Esophagus muscularis mucosa (tissue), 4 donors: ENCODE measurements at regions not wholly inside any gene's neighbourhood (a gene's known extent, or its start where the extent isn't known, plus 50 kb on each side); places are given as distances from the start of the nearest gene placed in this dataset.
A peak's percentile ranks its signal among the peaks of the same experiment; 100 is the strongest.
"Not testable (repeated sequence)": the region's sequence is repeated elsewhere in the genome, so short reads cannot be mapped to it uniquely, and the experiment has no call there.

Source experiments
- DNase-seq: peaks from one replicate; pipeline ENCODE4 v3.0.0-alpha.2; 2017; ENCODE audit errors: extremely low spot score
- H3K27ac ChIP-seq, 4 donors: fragments of 200-600 bp; sonication (generic); replicated peaks in 1 of 4; 1 replicate in 3 of 4; 2 replicates in 1 of 4; pipeline ENCODE4 v1.5.1; 2016 to 2019; ENCODE audit warnings: mild to moderate bottlenecking in 1 of 4
- H3K27me3 ChIP-seq, 4 donors: fragments of 200-600 bp; sonication (generic); one replicate each; pipeline versions ENCODE4 v1.5.1 to v1.6.0; 2016 to 2019
- H3K36me3 ChIP-seq, 4 donors: fragments of 200-600 bp; sonication (generic); one replicate each; pipeline ENCODE4 v1.5.1; 2016 to 2019
- H3K4me1 ChIP-seq, 4 donors: fragments of 200-600 bp; sonication (generic); one replicate each; pipeline ENCODE4 v1.5.1; 2016 to 2019
- H3K4me3 ChIP-seq, 4 donors: fragments of 200-600 bp; sonication (generic); 1 replicate in 2 of 4; 2 replicates in 2 of 4; pipeline ENCODE4 v1.5.1; 2016 to 2019; ENCODE audit warnings: mild to moderate bottlenecking in 4 of 4, moderate library complexity in 1 of 4
- H3K9me3 ChIP-seq, 4 donors: fragments of 200-600 bp; sonication (generic); 1 replicate in 3 of 4; 2 replicates in 1 of 4; pipeline ENCODE4 v1.5.1; 2016 to 2019
- CTCF ChIP-seq, 3 experiments: fragments of 200-600 bp in 2 of 3; fragments of 450-650 bp in 1 of 3; sonication (generic) in 2 of 3; IDR thresholded peaks; one replicate each; pipeline ENCODE4 v1.5.1; 2017 to 2019; ENCODE audit warnings: antibody characterized with exemption in 3 of 3, mild to moderate bottlenecking in 2 of 3, moderate library complexity in 1 of 3
- EP300 ChIP-seq: sonication (generic); formaldehyde crosslinking; IDR thresholded peaks from one replicate; pipeline ENCODE4 v1.6.1; 2017; ENCODE audit warnings: antibody characterized with exemption
- POLR2A ChIP-seq: fragments of 450-650 bp; IDR thresholded peaks from one replicate; pipeline ENCODE4 v1.6.1; 2017; ENCODE audit warnings: antibody characterized with exemption, moderate library complexity, mild to moderate bottlenecking, low read depth
- POLR2AphosphoS5 ChIP-seq, 2 donors: sonication (generic); formaldehyde crosslinking; IDR thresholded peaks; one replicate each; pipeline ENCODE4 v1.6.1; 2017; ENCODE audit warnings: antibody characterized with exemption in 2 of 2
- WGBS: methylation state at CpG from one replicate; pipeline ENCODE4 v1.1.5; 2018; 5-methylcytosine and 5-hydroxymethylcytosine counted together
- intact Hi-C: fragments of 100-400 bp; cut with DNase I; formaldehyde crosslinking; loops from one replicate; pipeline ENCODE4 v1.15.1; 2023

GRCh38 chr12:131399000-131399399, 311.9 kb upstream of the SFSWAP start:
- intact Hi-C loops = no loop called here
- H3K27me3 ChIP-seq = no peaks in the 10 kb centered on the region
- TF ChIP-seq POLR2AphosphoS5 (IDR thresholded peaks at IDR 0.05) (no peak), POLR2A (no peak), CTCF (IDR thresholded peaks at IDR 0.05) (no peak), EP300 (no peak)
- no peak overlapping the region for H3K4me3 ChIP-seq
- no peaks in the 10 kb centered on the region for H3K36me3 ChIP-seq
- peaks cover 0 to 9% (median 4%) of the 10 kb centered on the region in 4 donors for H3K9me3 ChIP-seq
- DNase-seq = no peak
- H3K4me1 ChIP-seq = peaks cover 0 to 14% (median 13%) of the 10 kb centered on the region in 4 donors
- H3K27ac ChIP-seq = no peak overlapping the region

- H3K27me3 ChIP-seq, H3K4me3 ChIP-seq, H3K27ac ChIP-seq, H3K36me3 ChIP-seq, DNase-seq, intact Hi-C loops, H3K9me3 ChIP-seq: not testable (repeated sequence)
- WGBS = no CpG with 5 or more reads among the region's 4 CpGs
- peaks cover 0 to 14% (median 13%) of the 10 kb centered on the region in 4 donors for H3K4me1 ChIP-seq
Observed at GRCh38 chr12:131400668-131401294, 310.1 kb upstream of the SFSWAP start.

GRCh38 chr12:131401907-131402633, 308.8 kb upstream of the SFSWAP start:
- Histone ChIP-seq H3K4me1 (peaks cover 0 to 14% (median 13%) of the 10 kb centered on the region in 4 donors), H3K27ac (peak overlapping the region in 2 of 4 donors; percentile 22 to 66)
- DNase-seq, H3K9me3 ChIP-seq, H3K4me3 ChIP-seq, H3K36me3 ChIP-seq, intact Hi-C loops, H3K27me3 ChIP-seq: not testable (repeated sequence)
- TF ChIP-seq POLR2AphosphoS5 (IDR thresholded peaks at IDR 0.05) = peak in 1 of 2 donors; percentile 67
- 44% methylated on average over 13 of the region's 13 CpGs for WGBS

GRCh38 chr12:131402781-131403396, 308.0 kb upstream of the SFSWAP start:
- DNase-seq = no peak
- Histone ChIP-seq H3K4me1 (peaks cover 0 to 14% (median 13%) of the 10 kb centered on the region in 4 donors), H3K4me3 (no peak overlapping the region), H3K27ac (peak overlapping the region in 2 of 4 donors; percentile 22 to 66), H3K36me3 (no peaks in the 10 kb centered on the region), H3K9me3 (peaks cover 0 to under 1% (median under 1%) of the 10 kb centered on the region in 4 donors), H3K27me3 (peaks cover 0 to 14% (median 0%) of the 10 kb centered on the region in 4 donors)
- WGBS = 94% methylated on average over 2 of the region's 14 CpGs
- TF ChIP-seq POLR2A (no peak), CTCF (IDR thresholded peaks at IDR 0.05) (no peak), EP300 (no peak), POLR2AphosphoS5 (IDR thresholded peaks at IDR 0.05) (no peak)
- intact Hi-C loops = no loop called here

- 67% methylated on average over 1 of the region's 6 CpGs for WGBS
- H3K36me3 ChIP-seq = no peaks in the 10 kb centered on the region
- H3K27ac ChIP-seq = no peak overlapping the region
- H3K27me3 ChIP-seq = peaks cover 0 to 16% (median 0%) of the 10 kb centered on the region in 4 donors
- no peak overlapping the region for H3K4me3 ChIP-seq
- H3K9me3 ChIP-seq = no peaks in the 10 kb centered on the region
- intact Hi-C loops = no loop called here
- DNase-seq = no peak
- H3K4me1 ChIP-seq = peaks cover 0 to 14% (median 13%) of the 10 kb centered on the region in 4 donors
- TF ChIP-seq POLR2A (no peak), EP300 (no peak), CTCF (IDR thresholded peaks at IDR 0.05) (no peak), POLR2AphosphoS5 (IDR thresholded peaks at IDR 0.05) (no peak)
Observed at GRCh38 chr12:131403676-131404075, 307.2 kb upstream of the SFSWAP start.
